ENCODE measurements at regions not wholly inside any gene's neighbourhood (a gene's known extent, or its start where the extent isn't known, plus 50 kb on each side); places are given as distances from the start of the nearest gene placed in this dataset.

DNA sequence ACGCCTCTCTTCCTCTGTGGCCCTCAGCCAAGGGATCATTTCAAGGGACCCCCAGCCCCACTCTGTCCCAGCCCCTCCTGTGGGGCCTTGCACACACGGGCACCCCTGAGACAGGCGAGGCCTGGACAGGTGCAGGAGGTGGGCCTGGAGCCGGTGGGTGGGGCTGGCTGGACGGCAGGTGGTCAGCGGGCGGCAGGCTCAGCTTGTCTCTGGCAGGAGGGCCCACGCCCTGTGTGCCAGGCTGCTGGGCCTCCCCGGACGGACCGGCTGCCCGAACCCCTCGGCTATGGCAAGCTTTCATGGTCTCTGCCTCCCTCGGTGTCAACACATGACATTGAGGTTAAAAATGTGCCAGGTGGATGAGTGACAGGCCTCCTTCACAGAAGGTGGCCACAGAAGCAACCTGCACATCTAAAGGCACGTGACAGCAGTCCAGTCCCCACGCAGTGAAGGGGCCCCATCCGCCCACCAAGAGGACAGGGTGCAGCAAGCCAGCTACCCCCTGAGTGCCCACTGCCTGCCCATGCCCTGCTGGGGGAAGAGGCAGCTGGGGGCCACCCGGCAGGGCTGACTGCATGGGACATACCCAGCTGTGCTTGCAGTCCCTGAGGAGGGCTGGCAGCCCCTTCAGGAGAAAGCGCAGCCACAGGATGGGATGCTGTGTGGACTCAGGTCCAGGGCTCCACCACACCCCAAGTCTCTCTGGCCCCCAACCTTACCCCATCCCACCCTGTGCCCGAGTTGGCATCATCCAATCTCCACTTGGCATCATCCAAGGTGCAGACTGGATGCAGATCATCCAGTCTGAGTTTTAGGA is 109.3 kb downstream of the FAM53A start:
- Histone ChIP-seq H3K9me2 (ENCODE audit: insufficient read depth, low read length) (no peaks in the 10 kb centered on the region), H3K4me2 (ENCODE audit: low read length) (no peak overlapping the region), H3K36me3 (ENCODE audit: insufficient read depth, low read length) (no peaks in the 10 kb centered on the region), H3K4me3 (ENCODE audit: low read depth, low read length, poor library complexity, severe bottlenecking) (no peak overlapping the region), H2AFZ (ENCODE audit: low read length) (no peak overlapping the region), H3K4me1 (ENCODE audit: insufficient read depth, low read length, poor library complexity, severe bottlenecking) (no peaks in the 10 kb centered on the region), H3K27ac (ENCODE audit: low read depth, low read length, poor library complexity, severe bottlenecking) (no peak overlapping the region), H3K9me3 (ENCODE audit: low read length) (no peaks in the 10 kb centered on the region), H3K79me2 (ENCODE audit: insufficient read depth, low read depth, low read length) (no peaks in the 10 kb centered on the region), H4K20me1 (ENCODE audit: insufficient read depth, low read length) (no peaks in the 10 kb centered on the region)
- DNase-seq (ENCODE audit: low spot score) = no peak
- intact Hi-C loops (cut with micrococcal nuclease; ENCODE audit: unreplicated experiment) = no loop called here
- ChIA-PET POLR2A (no interaction called here), CTCF (ENCODE audit: unreplicated experiment) (no interaction called here)
- no TSS peak for BruUV-seq (replicated peaks)
- no peak for TF ChIP-seq EZH2phosphoT487 (IDR thresholded peaks at IDR 0.05; ENCODE audit: borderline replicate concordance, low read depth, low read length)
- TF ChIP-seq, protein P1, sequence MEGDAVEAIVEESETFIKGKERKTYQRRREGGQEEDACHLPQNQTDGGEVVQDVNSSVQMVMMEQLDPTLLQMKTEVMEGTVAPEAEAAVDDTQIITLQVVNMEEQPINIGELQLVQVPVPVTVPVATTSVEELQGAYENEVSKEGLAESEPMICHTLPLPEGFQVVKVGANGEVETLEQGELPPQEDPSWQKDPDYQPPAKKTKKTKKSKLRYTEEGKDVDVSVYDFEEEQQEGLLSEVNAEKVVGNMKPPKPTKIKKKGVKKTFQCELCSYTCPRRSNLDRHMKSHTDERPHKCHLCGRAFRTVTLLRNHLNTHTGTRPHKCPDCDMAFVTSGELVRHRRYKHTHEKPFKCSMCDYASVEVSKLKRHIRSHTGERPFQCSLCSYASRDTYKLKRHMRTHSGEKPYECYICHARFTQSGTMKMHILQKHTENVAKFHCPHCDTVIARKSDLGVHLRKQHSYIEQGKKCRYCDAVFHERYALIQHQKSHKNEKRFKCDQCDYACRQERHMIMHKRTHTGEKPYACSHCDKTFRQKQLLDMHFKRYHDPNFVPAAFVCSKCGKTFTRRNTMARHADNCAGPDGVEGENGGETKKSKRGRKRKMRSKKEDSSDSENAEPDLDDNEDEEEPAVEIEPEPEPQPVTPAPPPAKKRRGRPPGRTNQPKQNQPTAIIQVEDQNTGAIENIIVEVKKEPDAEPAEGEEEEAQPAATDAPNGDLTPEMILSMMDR (conservative IDR thresholded peaks at IDR 0.05; ENCODE audit: low read length) = no peak

DNA sequence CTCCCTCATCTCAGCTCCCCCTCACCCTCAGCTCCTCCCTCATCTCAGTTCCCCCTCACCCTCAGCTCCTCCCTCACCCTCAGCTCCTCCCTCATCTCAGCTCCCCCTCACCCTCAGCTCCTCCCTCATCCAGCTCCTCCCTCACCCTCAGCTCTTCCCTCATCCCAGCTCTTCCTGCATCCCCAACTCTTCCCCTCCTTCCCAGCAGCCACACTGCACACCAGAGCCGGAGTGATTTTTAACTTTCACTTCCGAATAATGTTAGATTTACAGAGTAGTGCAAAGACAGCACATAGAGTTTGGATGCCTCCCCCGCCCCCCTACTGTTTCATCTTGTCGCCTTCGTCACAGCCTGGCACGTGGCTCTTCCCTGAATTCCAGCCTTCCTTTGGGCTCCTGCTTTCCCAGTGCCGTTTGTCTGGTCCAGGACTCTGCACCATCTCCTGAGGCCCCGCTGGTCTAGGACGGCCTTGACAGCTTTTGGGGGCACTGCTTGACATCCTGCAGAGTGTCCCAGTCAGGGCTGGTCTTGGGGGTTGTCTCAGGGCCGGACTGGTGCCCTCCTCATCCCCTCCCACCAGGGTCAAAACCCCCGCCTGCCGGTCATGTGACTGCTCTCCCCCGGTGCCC is 110.2 kb downstream of the FAM53A start:
- intact Hi-C loops (cut with micrococcal nuclease; ENCODE audit: unreplicated experiment) = no loop called here
- CTCF ChIA-PET (ENCODE audit: unreplicated experiment) = interaction anchor here (0.8 kb wide), 1 partner anchor 25 kb away, joined by 3 read pairs; no protein-coding TSS in a partner anchor
- Histone ChIP-seq H3K9me3 (ENCODE audit: low read length) (no peaks in the 10 kb centered on the region), H2AFZ (ENCODE audit: low read length) (no peak overlapping the region), H3K79me2 (ENCODE audit: insufficient read depth, low read depth, low read length) (no peaks in the 10 kb centered on the region), H3K4me1 (ENCODE audit: insufficient read depth, low read length, poor library complexity, severe bottlenecking) (no peaks in the 10 kb centered on the region), H3K4me2 (ENCODE audit: low read length) (no peak overlapping the region), H4K20me1 (ENCODE audit: insufficient read depth, low read length) (no peaks in the 10 kb centered on the region), H3K9me2 (ENCODE audit: insufficient read depth, low read length) (no peaks in the 10 kb centered on the region), H3K4me3 (ENCODE audit: low read depth, low read length, poor library complexity, severe bottlenecking) (no peak overlapping the region), H3K36me3 (ENCODE audit: insufficient read depth, low read length) (no peaks in the 10 kb centered on the region), H3K27ac (ENCODE audit: low read depth, low read length, poor library complexity, severe bottlenecking) (no peak overlapping the region)
- BruUV-seq (replicated peaks) = no TSS peak
- POLR2A ChIA-PET = interaction anchor here (0.6 kb wide), 1 partner anchor 283 kb away, joined by 3 read pairs; no protein-coding TSS in a partner anchor
- DNase-seq (ENCODE audit: low spot score) = no peak
- TF ChIP-seq, protein P1 (conservative IDR thresholded peaks at IDR 0.05; ENCODE audit: low read length) = no peak
- TF ChIP-seq EZH2phosphoT487 (IDR thresholded peaks at IDR 0.05; ENCODE audit: borderline replicate concordance, low read depth, low read length) = no peak

All from OCI-LY7 (cell line).